SJSA1 (cell line): ENCODE measurements at regions not wholly inside any gene's neighbourhood (a gene's known extent, or its start where the extent isn't known, plus 50 kb on each side); places are given as distances from the start of the nearest gene placed in this dataset.
"Not testable (repeated sequence)": the region's sequence is repeated elsewhere in the genome, so short reads cannot be mapped to it uniquely, and the experiment has no call there.

ENCODE experiments used
- DNase-seq, 2 experiments: peaks; one replicate each; pipeline ENCODE4 v3.0.0-alpha.2; 2015 to 2020; ENCODE audit warnings: low spot score in 2 of 2, low read depth in 1 of 2
- H3K27ac ChIP-seq: fragments of 250-450 bp; sonication (Bioruptor Pico); 2 replicates; pipeline ENCODE4 v1.5.1; 2020; ENCODE audit warnings: mild to moderate bottlenecking, moderate library complexity
- H3K27me3 ChIP-seq: fragments of 250-450 bp; sonication (Bioruptor Pico); replicated peaks from 2 replicates; pipeline ENCODE4 v1.5.1; 2020; ENCODE audit warnings: mild to moderate bottlenecking, moderate library complexity
- H3K36me3 ChIP-seq: fragments of 250-450 bp; sonication (Bioruptor Pico); 2 replicates; pipeline ENCODE4 v1.5.1; 2020; ENCODE audit warnings: mild to moderate bottlenecking
- H3K4me1 ChIP-seq: fragments of 250-450 bp; sonication (Bioruptor Pico); replicated peaks from 2 replicates; pipeline ENCODE4 v1.6.1; 2021; ENCODE audit warnings: mild to moderate bottlenecking
- H3K4me3 ChIP-seq: fragments of 250-450 bp; sonication (Bioruptor Pico); 2 replicates; pipeline ENCODE4 v1.5.1; 2020; ENCODE audit warnings: mild to moderate bottlenecking
- H3K9me3 ChIP-seq: fragments of 250-450 bp; sonication (Bioruptor Pico); replicated peaks from 2 replicates; pipeline ENCODE4 v1.5.1; 2020; ENCODE audit warnings: mild to moderate bottlenecking

DNA sequence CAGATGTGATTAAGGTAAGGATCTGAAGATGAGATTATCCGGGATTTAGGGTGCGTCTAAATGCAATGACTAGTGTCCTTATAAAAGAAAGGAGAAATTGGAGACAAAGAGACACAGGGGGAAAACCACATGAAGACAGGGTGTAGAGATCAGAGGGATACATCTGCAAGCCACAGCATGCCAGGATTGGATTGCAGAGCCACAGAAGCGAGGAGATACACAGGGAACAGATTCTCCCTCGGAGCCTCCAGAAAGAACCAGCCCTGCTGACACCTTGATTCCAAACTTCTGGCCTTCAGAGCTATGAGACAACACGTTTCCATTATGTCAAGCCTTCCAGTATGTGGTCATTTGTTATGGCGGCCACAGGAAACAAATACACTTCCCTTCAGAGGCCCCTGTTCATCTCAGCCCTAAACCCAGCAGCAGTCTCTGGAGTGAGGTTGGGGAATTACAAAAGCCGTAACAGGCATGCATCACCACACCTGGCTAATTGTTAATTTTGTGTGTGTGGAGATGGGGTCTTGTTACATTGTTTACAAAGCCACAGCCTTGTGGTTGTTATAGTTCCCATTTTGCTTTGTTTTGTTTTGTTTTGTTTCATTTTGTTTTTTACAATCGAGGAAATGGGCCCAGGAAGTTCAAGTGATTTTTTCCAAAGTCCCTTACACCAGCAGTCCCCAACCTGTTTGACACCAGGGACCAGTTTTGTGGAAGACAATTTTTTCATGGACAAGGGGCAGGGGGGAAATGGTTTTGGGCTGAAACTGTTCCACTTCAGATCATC, 51.6 kb upstream of the LYRM9 start:
- H3K36me3 ChIP-seq: no peaks in the 10 kb centered on the region
- H3K27me3 ChIP-seq: no peaks in the 10 kb centered on the region; the same call in 1 of the 2 replicates
- no peak overlapping the region for H3K4me3 ChIP-seq
- H3K27ac ChIP-seq: no peak overlapping the region
- no peaks in the 10 kb centered on the region for H3K9me3 ChIP-seq
- no peak for DNase-seq
- H3K4me1 ChIP-seq: no peaks in the 10 kb centered on the region

DNA sequence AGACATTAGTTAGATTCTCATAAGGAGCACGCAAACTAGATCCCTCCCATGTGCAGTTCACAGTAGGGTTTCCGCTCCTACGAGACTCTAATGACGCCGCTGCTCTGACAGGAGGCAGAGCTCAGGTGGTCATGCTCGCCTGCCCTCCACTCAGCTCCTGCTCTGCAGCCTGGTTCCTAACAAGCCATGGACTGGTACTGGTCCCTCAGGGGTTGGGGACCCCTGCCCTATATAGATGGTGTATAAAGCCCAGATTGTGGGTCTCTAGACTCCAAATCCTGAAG, 52.1 kb upstream of the LYRM9 start:
- Histone ChIP-seq H3K27ac (no peak overlapping the region), H3K4me3 (no peak overlapping the region), H3K36me3 (no peaks in the 10 kb centered on the region), H3K9me3 (no peaks in the 10 kb centered on the region), H3K27me3 (no peaks in the 10 kb centered on the region; the same call in 1 of the 2 replicates), H3K4me1 (no peaks in the 10 kb centered on the region)
- no peak for DNase-seq

DNA sequence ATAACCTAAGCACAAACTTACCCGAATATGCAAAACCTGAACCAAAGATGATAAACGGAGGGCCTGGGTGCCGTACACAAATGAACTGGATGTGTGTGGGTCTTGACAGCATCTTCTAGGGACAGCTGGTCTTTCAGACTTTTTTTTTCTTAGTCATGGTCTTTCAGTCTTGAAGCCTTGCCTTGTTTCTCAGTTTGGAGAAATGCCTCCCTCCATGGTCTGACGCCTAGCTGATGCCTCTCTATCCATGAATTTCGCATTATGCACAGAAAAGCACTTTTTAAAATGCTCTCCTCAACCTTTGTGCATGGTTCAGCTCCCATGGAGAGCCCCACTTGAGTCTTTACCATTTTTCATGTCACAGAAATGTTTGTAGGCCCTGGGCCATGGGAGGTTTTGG, 52.8 kb upstream of the LYRM9 start:
- DNase-seq: no peak
- Histone ChIP-seq H3K36me3 (no peaks in the 10 kb centered on the region), H3K4me3 (no peak overlapping the region), H3K9me3 (no peaks in the 10 kb centered on the region), H3K27me3 (no peaks in the 10 kb centered on the region; the same call in 1 of the 2 replicates), H3K27ac (no peak overlapping the region), H3K4me1 (no peaks in the 10 kb centered on the region)

DNA sequence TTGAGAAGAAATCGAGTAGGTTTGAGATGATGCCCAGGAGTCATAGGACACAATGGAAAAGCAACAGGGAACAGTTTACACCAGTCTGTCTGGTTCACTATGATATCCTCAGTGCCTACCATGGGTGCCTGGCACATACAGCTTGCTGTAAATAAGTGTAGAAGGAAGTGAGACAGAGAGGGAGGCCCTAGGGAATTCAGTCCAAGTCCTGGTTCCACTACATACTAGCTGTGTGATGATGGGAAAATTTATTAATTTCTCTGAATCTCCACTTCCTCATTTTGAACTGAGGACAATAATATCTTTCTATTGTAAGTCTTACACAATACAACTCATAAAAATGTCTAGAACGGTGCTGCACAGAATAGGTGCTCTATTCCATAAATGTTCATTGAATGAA, 53.3 kb upstream of the LYRM9 start:
- Histone ChIP-seq H3K27ac (no peak overlapping the region), H3K36me3 (no peaks in the 10 kb centered on the region), H3K9me3 (no peaks in the 10 kb centered on the region), H3K27me3 (peaks cover 2% of the 10 kb centered on the region), H3K4me3 (no peak overlapping the region), H3K4me1 (no peaks in the 10 kb centered on the region)
- no peak for DNase-seq

DNA sequence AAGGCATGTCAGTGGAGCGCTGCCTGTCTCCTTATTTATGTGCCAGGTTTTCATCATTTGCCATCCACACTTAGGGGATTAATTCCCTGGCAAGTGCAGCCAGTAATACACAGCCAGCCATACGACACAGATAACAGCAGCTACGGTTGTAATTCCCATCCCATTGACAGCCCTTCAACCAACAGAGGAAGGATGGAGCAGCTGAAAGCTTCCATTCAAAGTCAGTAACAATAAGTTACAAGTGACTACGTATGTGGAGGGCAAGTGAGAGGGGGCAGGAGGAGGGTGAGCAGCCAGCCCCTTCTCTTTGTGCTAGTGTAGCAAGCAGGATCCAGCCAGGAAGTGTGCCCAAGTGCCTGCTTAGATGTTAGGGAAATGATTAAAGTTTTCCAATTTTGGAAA, 53.8 kb upstream of the LYRM9 start:
- DNase-seq: no peak

DNA sequence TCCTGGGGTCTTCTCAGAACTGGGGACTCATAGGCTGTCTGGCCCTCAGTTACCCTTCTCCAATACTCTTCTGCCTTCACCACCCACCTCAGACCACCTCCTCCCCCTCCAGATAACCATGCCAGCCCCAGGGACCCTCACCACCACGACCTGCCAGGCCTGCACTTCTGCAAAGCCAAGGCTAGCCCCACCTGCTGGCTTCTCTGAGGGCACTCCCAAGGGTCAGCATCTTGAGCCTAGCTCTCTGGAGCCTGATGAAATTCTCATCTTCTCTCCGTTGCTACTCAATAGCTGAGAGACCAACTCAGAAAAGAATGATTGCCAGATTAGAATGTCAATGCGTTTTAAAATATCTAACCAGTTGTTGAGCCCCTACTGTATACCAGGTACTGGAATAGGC, 56.1 kb upstream of the LYRM9 start:
- no peaks in the 10 kb centered on the region for H3K36me3 ChIP-seq
- no peak for DNase-seq
- H3K27ac ChIP-seq: no peak overlapping the region
- H3K4me3 ChIP-seq: no peak overlapping the region
- no peaks in the 10 kb centered on the region for H3K9me3 ChIP-seq
- no peaks in the 10 kb centered on the region for H3K4me1 ChIP-seq
- H3K27me3 ChIP-seq: peaks cover 11% of the 10 kb centered on the region

More for the DNA sequence above, 53.8 kb upstream of the LYRM9 start:
- no peaks in the 10 kb centered on the region for H3K9me3 ChIP-seq
- H3K4me1 ChIP-seq: no peaks in the 10 kb centered on the region
- H3K27ac ChIP-seq: no peak overlapping the region
- H3K27me3 ChIP-seq: peaks cover 2% of the 10 kb centered on the region
- no peak overlapping the region for H3K4me3 ChIP-seq
- H3K36me3 ChIP-seq: no peaks in the 10 kb centered on the region

DNA sequence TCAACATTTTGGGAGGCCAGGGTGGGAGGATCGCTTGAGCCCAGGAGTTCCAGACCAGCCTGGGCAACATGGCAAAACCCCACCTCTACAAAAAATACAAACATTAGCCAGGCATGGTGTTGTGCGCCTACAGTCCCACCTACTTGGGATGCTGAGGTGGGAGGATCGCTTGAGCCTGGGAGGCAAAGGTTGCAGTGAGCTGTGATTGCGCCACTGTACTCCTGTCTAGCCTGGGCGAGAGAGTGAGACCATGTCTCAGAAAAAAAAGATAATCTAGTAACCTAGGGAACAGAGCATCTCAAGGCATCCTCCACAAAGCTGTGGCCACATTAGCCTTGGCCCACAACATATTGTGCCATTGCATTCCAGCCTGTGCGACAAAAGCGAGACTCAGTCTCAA, 57.1 kb upstream of the LYRM9 start:
- not testable (repeated sequence) for H3K4me1 ChIP-seq, H3K9me3 ChIP-seq, H3K36me3 ChIP-seq, H3K27ac ChIP-seq, DNase-seq, H3K4me3 ChIP-seq
- H3K27me3 ChIP-seq: peaks cover 16% of the 10 kb centered on the region

DNA sequence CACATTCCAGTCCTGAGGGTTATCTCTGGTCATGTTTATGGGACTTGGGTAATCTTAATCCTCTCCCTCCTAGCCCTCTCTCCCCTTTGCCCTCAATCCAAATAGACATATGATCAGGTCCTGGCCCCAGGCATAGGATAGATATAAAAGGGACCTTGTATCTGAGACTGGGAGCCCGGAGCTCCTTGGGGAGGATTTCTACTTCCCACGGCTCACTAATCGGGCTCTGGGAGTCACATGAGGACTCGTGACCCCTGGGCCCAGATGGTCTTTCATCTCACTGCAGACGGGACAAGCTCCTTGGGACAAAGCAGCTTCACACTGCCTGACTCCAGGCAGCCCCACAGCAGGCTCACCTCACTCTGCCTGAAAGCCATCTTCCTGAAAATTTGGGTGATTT, 57.8 kb upstream of the LYRM9 start:
- Histone ChIP-seq H3K27ac (no peak overlapping the region), H3K27me3 (peaks cover 16% of the 10 kb centered on the region), H3K9me3 (no peaks in the 10 kb centered on the region), H3K4me1 (no peaks in the 10 kb centered on the region), H3K4me3 (no peak overlapping the region), H3K36me3 (no peaks in the 10 kb centered on the region)
- no peak for DNase-seq

DNA sequence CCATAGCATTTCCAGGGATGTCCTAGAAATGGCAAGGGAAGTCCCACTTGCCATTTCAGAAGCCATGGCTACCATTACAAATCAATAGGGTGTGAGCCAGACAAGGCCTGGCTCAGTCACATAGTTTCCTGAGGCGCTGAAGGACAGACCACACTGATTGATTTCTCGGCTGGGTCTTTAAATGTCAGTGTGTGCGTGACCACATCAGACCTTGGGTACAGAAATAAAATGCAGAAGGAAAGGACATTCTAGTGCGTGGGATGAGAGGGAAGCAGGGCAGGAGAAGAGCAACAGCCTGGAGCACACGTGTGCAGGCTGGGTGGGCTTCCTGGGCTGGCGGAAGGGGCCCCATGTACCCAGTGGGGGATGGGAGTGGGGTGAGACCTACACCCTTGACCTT, 58.7 kb upstream of the LYRM9 start:
- H3K9me3 ChIP-seq: no peaks in the 10 kb centered on the region
- DNase-seq: no peak
- peaks cover 16% of the 10 kb centered on the region for H3K27me3 ChIP-seq

DNA sequence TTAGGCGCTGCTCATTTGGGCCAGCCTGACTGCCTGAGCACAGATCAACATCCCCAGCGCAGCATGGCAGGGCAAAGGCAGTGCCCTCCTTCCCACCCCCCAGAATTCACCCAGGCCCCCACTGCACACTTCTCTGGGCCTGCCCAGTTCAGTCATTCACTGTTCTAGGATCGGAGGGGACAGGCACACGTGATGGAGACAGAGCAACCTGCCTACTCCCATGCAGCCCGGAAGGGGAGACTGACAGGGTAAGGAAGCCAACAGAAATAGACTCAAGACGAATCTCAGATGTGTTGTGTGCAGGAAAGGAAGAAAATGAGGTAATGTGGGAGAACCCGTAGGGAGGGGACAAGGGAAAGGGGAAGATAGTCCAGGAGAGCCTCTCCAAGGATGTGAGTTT, 59.2 kb upstream of the LYRM9 start:
- no peak overlapping the region for H3K4me3 ChIP-seq
- H3K9me3 ChIP-seq: no peaks in the 10 kb centered on the region
- no peak for DNase-seq

More for the DNA sequence above, 58.7 kb upstream of the LYRM9 start:
- H3K27ac ChIP-seq: no peak overlapping the region
- H3K4me3 ChIP-seq: no peak overlapping the region
- no peaks in the 10 kb centered on the region for H3K36me3 ChIP-seq
- H3K4me1 ChIP-seq: no peaks in the 10 kb centered on the region

DNA sequence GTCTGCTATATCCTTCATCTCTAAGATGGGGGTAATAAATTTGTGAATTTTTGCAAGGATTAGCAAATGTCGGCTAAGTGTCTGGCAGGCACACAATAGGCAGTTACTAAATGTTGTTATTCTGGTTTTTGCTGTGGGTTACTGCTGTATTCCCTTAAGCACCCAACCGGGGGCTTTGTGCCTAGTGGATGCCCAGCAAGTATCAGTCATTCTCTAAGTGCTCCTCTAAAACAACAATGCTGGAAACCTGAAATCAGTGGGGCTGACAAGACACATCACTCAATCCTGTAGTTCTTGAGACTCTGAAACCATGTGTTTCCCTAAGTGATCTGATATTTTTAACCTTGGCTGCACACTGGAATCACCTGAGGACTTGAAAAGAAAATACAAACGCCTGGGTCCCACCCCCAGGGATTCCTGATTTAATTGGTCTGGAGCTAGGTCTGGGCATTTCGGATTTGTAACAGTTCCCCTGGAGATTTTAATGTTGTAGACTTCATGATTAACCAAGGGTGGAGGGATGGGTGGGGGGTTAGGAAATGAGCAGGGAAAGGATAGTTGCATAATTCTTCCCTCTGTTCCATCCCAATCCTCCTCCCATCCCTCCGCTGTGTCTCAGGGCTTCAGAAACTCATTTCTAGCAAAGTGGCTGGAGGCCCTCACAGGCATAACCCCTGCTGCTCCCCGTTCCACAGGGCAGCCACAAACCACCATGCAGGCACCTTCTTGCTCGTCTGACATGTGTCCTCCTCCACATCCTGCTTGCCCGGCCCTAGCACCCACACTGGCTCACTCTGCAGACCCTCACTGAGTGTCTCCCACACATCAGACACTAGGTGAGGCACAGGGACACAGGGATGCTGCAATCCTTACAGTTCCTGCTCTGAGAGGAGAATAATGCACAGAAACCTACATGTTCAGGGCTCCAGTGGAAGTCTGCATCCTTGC, 61.7 kb upstream of the LYRM9 start:
- Histone ChIP-seq H3K4me3 (no peak overlapping the region), H3K36me3 (no peaks in the 10 kb centered on the region), H3K27ac (no peak overlapping the region), H3K4me1 (no peaks in the 10 kb centered on the region), H3K9me3 (no peaks in the 10 kb centered on the region; the same call in 1 of the 2 replicates), H3K27me3 (peaks cover 21% of the 10 kb centered on the region)
- DNase-seq: no peak

More for the DNA sequence above, 59.2 kb upstream of the LYRM9 start:
- Histone ChIP-seq H3K4me1 (no peaks in the 10 kb centered on the region), H3K27me3 (peaks cover 16% of the 10 kb centered on the region), H3K27ac (no peak overlapping the region), H3K36me3 (no peaks in the 10 kb centered on the region)

DNA sequence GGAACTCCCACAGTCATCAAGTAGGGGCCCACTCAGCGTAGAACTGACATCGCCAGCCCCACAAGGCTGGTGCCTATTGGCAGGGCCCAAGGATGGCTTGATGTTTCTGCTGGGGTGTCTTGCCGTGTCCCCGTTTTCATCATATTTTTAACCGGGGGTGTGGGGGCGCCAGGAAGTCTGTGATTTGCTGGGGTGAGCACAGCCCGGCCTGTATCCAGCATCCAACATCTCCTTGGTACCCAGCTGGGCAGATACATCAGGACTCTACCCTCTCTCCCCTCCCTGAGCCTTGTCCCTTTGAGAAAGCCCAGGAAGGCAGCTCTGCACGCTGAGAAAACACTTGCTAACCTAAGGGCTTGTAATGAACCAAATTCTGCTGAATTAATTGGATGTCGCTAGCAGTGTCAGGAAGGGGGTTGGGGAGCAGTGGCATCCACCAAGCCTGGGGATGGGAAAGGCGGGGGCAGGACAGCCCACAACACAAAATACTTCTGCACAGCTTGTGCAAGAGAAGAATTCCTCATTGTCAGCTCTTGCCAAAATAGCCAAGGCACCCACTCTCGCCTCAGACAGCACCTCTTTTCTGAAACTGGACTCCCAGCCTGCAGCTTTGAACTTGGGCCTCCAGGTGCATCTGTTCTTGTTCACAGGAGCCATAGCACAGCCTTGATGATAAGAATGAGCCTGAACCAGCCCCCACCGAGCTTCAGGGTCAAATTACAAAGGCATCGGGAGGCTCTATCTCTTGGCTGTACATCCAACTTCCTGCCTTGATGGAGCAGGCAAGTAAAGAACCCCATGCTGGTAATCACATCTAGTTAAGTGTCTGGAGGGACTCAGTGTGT, 63.7 kb upstream of the LYRM9 start:
- Histone ChIP-seq H3K9me3 (no peaks in the 10 kb centered on the region; the same call in 1 of the 2 replicates), H3K4me1 (no peaks in the 10 kb centered on the region), H3K36me3 (no peaks in the 10 kb centered on the region), H3K27me3 (peaks cover 21% of the 10 kb centered on the region), H3K27ac (no peak overlapping the region), H3K4me3 (no peak overlapping the region)
- DNase-seq: no peak

DNA sequence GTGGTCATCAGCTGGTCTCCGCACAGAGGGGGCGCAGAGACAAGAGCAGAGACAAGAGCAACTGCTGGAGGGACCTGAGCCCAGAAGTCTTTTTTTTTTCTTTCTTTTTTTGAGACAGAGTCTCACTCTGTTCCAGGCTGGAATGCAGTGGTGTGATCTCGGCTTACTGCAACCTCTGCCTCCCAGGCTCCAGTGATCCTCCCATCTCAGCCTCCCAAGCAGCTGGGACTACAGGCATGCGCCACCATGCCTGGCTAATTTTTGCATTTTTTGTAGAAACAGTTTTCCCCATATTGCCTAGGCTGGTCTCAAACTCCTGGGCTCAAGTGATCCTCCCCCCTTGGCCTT, 64.3 kb upstream of the LYRM9 start:
- H3K36me3 ChIP-seq: not testable (repeated sequence)

More for the DNA sequence above, 64.3 kb upstream of the LYRM9 start:
- not testable (repeated sequence) for H3K27ac ChIP-seq, H3K4me1 ChIP-seq, DNase-seq, H3K9me3 ChIP-seq, H3K4me3 ChIP-seq
- peaks cover 21% of the 10 kb centered on the region for H3K27me3 ChIP-seq
